Naive thymus-derived CD8-positive, alpha-beta T cell (primary cell): ENCODE measurements at regions not wholly inside any gene's neighbourhood (a gene's known extent, or its start where the extent isn't known, plus 50 kb on each side); places are given as distances from the start of the nearest gene placed in this dataset.
"Not testable (repeated sequence)": the region's sequence is repeated elsewhere in the genome, so short reads cannot be mapped to it uniquely, and the experiment has no call there.

Experiments used
- ATAC-seq, 2 donors: fragments of 150-1000 bp; cut with Tn5 transposase in 1 of 2; sonication (Bioruptor Pico), chemical (Tn5 transposase) in 1 of 2; 1 replicate in 1 of 2; 2 replicates in 1 of 2; pipeline ENCODE4 v1.10.0; 2021; ENCODE audit warnings: mild to moderate bottlenecking in 2 of 2, moderate library complexity in 2 of 2
- POLR2A ChIA-PET: fragments of 350-600 bp; sonication (Branson Sonifier 250); formaldehyde crosslinking; loops from one replicate; lab custom pipeline; 2021; ENCODE audit warnings: antibody characterized with exemption; lab: Charles Lee
- DNase-seq, 10 donors: peaks; one replicate each; pipeline versions ENCODE4 v3.0.0 to v3.0.0-alpha.2; 2020 to 2022
- H3K27ac Mint-ChIP-seq, 10 donors: one replicate each; pipeline ENCODE4 v1.8.0; 2020 to 2022; ENCODE audit warnings: mild to moderate bottlenecking in 10 of 10, mixed read lengths in 10 of 10, moderate library complexity in 4 of 10, inconsistent platforms in 1 of 10
- H3K27me3 Mint-ChIP-seq, 5 donors: one replicate each; pipeline ENCODE4 v1.8.0; 2021 to 2022; ENCODE audit warnings: mixed read lengths in 5 of 5
- H3K36me3 Mint-ChIP-seq, 3 donors: one replicate each; pipeline ENCODE4 v1.8.0; 2020 to 2022; ENCODE audit warnings: mixed read lengths in 3 of 3, mild to moderate bottlenecking in 2 of 3, inconsistent platforms in 1 of 3
- H3K4me1 Mint-ChIP-seq, 4 donors: one replicate each; pipeline ENCODE4 v1.8.0; 2021 to 2022; ENCODE audit warnings: mixed read lengths in 4 of 4
- H3K4me3 Mint-ChIP-seq, 10 donors: one replicate each; pipeline ENCODE4 v1.8.0; 2020 to 2022; ENCODE audit warnings: mild to moderate bottlenecking in 10 of 10, mixed read lengths in 10 of 10, moderate library complexity in 6 of 10, inconsistent platforms in 1 of 10
- H3K9me3 Mint-ChIP-seq, 9 donors: one replicate each; pipeline ENCODE4 v1.8.0; 2020 to 2022; ENCODE audit warnings: mixed read lengths in 9 of 9, mild to moderate bottlenecking in 3 of 9, inconsistent platforms in 1 of 9, moderate library complexity in 1 of 9

DNA sequence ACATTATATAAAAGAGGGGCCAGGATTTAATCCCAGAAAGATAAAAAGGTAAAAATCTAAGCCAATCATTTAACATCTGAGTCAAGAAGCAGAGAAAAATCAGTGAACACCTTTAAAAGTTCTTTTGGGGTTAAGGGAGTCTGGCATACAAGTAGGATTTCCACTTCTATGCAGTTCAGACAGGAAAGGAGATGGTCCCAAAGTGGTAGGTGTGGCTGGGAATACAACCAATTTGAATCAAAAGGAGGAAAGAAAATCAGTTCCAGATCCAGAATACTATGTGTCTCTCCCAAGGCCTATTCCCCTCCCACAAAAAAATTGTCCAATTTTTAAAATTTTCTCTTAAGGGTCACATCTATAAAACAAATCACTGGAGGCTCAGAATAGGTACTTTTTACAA lies 167.4 kb downstream of the PHLDA1 start:
- H3K27me3 Mint-ChIP-seq: peaks cover 0 to 1% (median 0%) of the 10 kb centered on the region in 5 donors

DNA sequence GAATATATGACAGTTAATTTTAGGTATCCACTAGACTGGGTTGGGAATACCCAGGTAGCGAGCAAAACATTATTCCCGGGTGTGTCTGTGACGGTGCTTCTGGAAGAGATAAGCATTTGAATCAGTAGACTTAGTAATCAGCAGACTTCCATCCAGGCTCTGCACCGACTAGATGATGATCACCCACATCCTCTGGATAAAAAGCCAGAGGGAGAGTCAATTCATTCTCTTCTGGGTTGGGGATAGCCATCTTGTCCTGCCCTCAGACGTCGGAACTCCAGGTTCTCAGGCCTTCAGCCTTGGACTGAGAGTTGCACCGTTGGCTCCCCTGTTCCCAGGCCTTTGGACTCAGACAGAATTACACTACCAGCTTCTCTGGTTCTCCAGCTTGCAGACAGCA lies 168.0 kb downstream of the PHLDA1 start:
- Mint-ChIP-seq H3K27ac (no peak overlapping the region), H3K4me1 (no peaks in the 10 kb centered on the region), H3K9me3 (peaks cover 0 to 15% (median 2%) of the 10 kb centered on the region in 9 donors), H3K27me3 (peaks cover 0 to 1% (median 0%) of the 10 kb centered on the region in 5 donors), H3K36me3 (peaks cover 0 to 7% (median 0%) of the 10 kb centered on the region in 3 donors), H3K4me3 (no peak overlapping the region)
- no peak for ATAC-seq
- POLR2A ChIA-PET: no interaction called here
- no peak for DNase-seq

More for the DNA sequence above, 167.4 kb downstream of the PHLDA1 start:
- Mint-ChIP-seq H3K9me3 (peaks cover 0 to 15% (median 2%) of the 10 kb centered on the region in 9 donors), H3K4me3 (no peak overlapping the region), H3K27ac (no peak overlapping the region), H3K4me1 (no peaks in the 10 kb centered on the region), H3K36me3 (peaks cover 0 to 7% (median 0%) of the 10 kb centered on the region in 3 donors)
- ATAC-seq: no peak
- no peak for DNase-seq
- POLR2A ChIA-PET: no interaction called here

DNA sequence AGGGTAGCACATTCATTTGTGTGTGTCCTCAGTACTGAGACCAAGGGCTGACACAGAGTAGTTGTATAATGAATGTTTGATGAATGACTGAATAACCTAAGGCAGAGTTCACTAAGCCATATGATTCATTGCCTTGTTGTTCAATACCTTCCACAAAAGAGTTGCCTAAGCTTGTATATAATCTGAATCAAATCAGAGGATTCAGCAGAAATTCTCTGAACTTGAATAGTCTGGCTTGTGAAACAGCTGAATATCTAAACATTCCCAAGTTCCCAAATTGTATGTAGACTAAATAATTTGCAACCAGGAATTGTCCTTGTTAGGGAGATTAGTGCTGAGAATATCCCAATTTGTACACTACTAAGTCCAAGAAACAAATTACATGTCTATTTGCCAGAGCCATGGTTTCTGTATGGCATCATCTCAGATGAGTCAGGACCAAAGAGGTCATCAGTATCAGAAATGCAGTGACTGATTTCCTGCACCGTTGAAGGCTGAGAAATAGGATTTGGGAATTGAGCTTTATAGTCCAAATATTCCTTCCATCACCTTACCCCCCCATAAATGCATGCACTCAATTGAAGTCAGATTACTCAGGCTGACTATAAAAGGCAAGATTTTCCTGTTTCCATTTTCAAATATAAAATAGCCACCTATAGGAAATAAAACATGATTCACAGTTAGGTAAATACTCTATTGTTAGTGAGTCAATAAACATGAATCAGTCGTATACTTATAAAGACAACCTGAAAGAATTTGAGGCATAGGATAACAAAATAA lies 168.7 kb downstream of the PHLDA1 start:
- Mint-ChIP-seq H3K27me3 (peaks cover 0 to 1% (median 0%) of the 10 kb centered on the region in 5 donors), H3K27ac (no peak overlapping the region), H3K9me3 (peaks cover 0 to 15% (median 2%) of the 10 kb centered on the region in 9 donors), H3K4me3 (no peak overlapping the region), H3K4me1 (no peaks in the 10 kb centered on the region), H3K36me3 (peaks cover 0 to 7% (median 0%) of the 10 kb centered on the region in 3 donors)
- DNase-seq (no peak), ATAC-seq (no peak)
- POLR2A ChIA-PET: no interaction called here

DNA sequence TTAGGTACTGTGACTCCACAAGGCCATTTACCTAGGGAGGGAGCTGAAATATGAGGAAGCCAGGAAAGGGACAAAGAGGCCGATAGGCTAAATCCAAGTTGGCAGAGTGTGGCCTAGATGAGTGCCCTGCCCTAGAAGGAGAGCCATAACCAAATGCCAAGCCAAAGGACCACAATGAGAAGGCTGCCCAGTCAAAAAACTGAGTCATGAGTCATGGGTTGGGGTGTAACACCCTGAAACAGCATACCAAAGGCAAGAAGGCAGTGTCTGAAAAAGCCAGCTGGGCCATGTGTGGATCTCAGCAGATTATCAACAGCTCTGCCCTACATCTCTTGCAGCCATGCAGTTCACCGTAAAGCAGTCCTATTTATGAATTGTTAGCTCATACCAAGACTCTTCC lies 171.7 kb downstream of the PHLDA1 start:
- DNase-seq (no peak), ATAC-seq (no peak)
- POLR2A ChIA-PET: no interaction called here
- H3K27me3 Mint-ChIP-seq: no peaks in the 10 kb centered on the region
- no peak overlapping the region for H3K27ac Mint-ChIP-seq
- no peaks in the 10 kb centered on the region for H3K4me1 Mint-ChIP-seq
- H3K9me3 Mint-ChIP-seq: no peaks in the 10 kb centered on the region
- no peak overlapping the region for H3K4me3 Mint-ChIP-seq
- no peaks in the 10 kb centered on the region for H3K36me3 Mint-ChIP-seq

DNA sequence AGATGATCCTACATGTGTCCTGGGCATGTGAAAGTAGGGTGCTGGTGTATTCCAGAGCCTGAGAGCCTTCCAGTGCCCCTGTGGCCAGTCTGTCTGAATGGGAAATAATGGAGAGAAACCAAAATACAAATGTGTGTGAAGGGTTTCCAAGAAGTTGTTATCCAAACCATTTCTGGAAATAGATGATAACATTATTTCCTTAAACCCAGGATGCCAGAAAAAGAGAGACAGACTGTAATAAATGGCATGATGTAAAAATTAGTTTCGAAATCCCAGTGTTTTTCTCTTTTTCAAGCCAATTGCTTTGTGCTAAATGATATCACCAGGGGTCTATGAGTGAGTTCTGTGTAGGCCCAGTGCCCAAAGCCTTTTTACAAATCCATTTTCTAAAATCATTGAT lies 175.3 kb downstream of the PHLDA1 start:
- Mint-ChIP-seq H3K27me3 (peaks cover 0 to 18% (median 9%) of the 10 kb centered on the region in 5 donors), H3K9me3 (no peaks in the 10 kb centered on the region), H3K4me3 (no peak overlapping the region), H3K36me3 (no peaks in the 10 kb centered on the region), H3K27ac (no peak overlapping the region), H3K4me1 (peaks cover 0 to 2% (median 0%) of the 10 kb centered on the region in 4 donors)
- DNase-seq: no peak
- no peak for ATAC-seq
- POLR2A ChIA-PET: no interaction called here

DNA sequence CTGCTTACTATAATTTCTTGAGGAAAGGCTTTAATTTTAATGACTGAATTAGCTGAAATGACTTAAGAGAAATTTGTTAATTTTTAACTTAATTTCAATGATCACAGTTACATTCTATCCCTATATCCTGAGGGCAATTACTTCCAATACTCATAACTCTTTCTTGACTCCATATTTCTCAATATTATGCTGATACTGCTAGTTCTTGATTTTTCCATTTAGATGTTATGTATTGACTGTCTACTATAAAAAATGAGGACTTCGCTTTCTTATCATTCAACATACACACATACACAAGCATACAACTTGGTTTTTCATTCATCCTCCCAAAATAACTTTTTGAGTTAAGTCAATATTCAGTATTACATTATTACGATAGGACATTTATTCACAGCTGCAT lies 176.2 kb downstream of the PHLDA1 start:
- Mint-ChIP-seq H3K27ac (no peak overlapping the region), H3K36me3 (no peaks in the 10 kb centered on the region), H3K9me3 (no peaks in the 10 kb centered on the region), H3K4me1 (peaks cover 0 to 2% (median 0%) of the 10 kb centered on the region in 4 donors), H3K4me3 (no peak overlapping the region), H3K27me3 (peaks cover 0 to 25% (median 9%) of the 10 kb centered on the region in 5 donors)
- DNase-seq (no peak), ATAC-seq (no peak)
- POLR2A ChIA-PET: no interaction called here

DNA sequence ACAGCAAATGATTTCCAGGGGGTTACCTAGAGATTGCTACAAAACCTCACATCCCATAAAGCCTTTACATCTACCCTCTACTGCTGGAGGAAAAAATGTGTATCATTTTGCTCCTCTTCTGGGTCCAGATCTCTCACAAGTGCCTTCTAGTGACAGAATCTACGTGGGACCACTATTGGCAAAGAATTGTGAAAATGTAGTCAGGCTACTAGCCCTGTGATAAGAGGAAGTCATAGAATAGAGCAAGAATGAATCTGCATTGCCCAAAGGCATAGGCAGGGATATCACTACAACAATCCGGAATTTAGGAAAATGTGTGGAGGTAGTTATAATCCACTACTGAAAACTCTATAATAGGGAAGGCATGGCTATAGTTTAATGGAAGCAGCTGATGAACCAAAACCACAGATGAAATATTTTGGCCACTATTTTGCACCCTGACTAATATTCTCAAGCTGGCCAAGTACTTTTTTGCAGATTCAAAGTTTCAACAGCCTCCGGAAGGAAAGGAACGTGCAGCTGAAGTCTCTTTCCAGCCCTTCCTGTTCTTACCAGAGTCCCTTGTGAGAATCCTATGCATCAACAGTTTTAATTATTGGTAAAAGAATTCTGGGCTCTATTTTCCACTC lies 176.8 kb downstream of the PHLDA1 start:
- H3K4me3 Mint-ChIP-seq: no peak overlapping the region
- POLR2A ChIA-PET: no interaction called here

DNA sequence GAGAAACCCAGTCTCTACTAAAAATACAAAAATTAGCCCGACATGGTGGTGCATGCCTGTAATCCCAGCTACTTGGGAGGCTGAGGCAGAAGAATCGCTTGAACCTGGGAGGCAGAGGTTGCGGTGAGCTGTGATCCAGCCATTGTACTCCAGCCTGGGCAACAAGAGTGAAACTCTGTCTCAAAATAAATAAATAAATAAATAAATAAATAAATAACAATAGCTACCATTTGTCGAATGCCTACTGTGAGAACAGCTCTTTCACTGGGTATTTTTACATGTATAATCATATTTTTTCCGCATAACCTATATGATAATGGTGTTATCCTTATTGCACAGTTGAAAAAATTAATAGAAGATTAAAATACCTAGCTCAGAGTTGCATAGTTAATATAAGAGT lies 177.4 kb downstream of the PHLDA1 start:
- H3K27ac Mint-ChIP-seq, H3K4me1 Mint-ChIP-seq, DNase-seq, H3K36me3 Mint-ChIP-seq, H3K9me3 Mint-ChIP-seq, H3K4me3 Mint-ChIP-seq, POLR2A ChIA-PET, ATAC-seq: not testable (repeated sequence)
- H3K27me3 Mint-ChIP-seq: peaks cover 1 to 25% (median 9%) of the 10 kb centered on the region in 5 donors

More for the DNA sequence above, 176.8 kb downstream of the PHLDA1 start:
- ATAC-seq (no peak), DNase-seq (no peak)
- Mint-ChIP-seq H3K27ac (no peak overlapping the region), H3K9me3 (no peaks in the 10 kb centered on the region), H3K36me3 (no peaks in the 10 kb centered on the region), H3K27me3 (peaks cover under 1 to 25% (median 9%) of the 10 kb centered on the region in 5 donors), H3K4me1 (peaks cover 0 to 2% (median 0%) of the 10 kb centered on the region in 4 donors)

DNA sequence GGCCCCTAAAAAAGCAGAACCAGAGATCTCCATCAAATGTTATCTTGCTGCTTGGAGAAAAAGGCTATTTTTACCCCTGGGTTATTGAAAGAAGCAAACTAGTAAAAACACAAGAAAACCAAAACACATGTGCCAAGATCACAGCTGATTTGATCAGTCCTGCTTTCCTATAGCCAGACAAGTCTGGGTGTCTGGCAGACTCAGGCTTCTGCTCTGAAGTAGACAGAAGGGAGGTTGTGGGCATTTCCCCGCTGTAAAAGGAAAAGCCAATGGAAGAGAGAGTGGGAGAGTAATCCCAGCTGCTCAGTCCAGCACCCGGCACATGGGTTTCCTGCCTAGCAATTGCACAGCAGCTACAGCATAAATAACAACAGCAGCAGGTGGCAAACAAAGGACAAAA lies 177.9 kb downstream of the PHLDA1 start:
- POLR2A ChIA-PET: no interaction called here

DNA sequence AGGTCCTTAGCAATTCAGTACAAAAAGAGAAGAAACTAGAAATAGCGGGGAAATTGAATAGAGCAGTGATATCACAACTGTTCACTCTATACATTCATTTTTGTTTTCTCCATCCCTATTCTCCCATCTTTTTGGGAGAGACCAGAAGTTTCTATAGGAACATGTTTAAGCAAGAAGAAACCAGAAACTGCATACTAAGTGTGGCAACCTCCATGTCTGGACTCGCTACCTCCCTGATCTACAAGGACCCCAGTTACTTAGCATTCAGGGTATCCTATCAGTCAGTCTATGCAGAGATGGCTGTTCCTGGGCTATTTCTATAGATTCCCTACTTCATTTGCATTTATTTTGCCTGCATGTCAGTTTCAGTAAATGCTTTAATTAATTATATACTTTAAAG lies 178.6 kb downstream of the PHLDA1 start:
- ATAC-seq: no peak
- no peaks in the 10 kb centered on the region for H3K9me3 Mint-ChIP-seq
- H3K27me3 Mint-ChIP-seq: peaks cover 1 to 25% (median 9%) of the 10 kb centered on the region in 5 donors
- no peak overlapping the region for H3K27ac Mint-ChIP-seq
- no peak overlapping the region for H3K4me3 Mint-ChIP-seq
- peaks cover 0 to 2% (median 0%) of the 10 kb centered on the region in 4 donors for H3K4me1 Mint-ChIP-seq
- DNase-seq: no peak
- POLR2A ChIA-PET: no interaction called here
- no peaks in the 10 kb centered on the region for H3K36me3 Mint-ChIP-seq

More for the DNA sequence above, 177.9 kb downstream of the PHLDA1 start:
- H3K9me3 Mint-ChIP-seq: no peaks in the 10 kb centered on the region
- peaks cover 1 to 25% (median 9%) of the 10 kb centered on the region in 5 donors for H3K27me3 Mint-ChIP-seq
- DNase-seq: no peak
- H3K27ac Mint-ChIP-seq: no peak overlapping the region
- ATAC-seq: no peak
- H3K36me3 Mint-ChIP-seq: no peaks in the 10 kb centered on the region
- H3K4me3 Mint-ChIP-seq: no peak overlapping the region
- H3K4me1 Mint-ChIP-seq: peaks cover 0 to 2% (median 0%) of the 10 kb centered on the region in 4 donors

DNA sequence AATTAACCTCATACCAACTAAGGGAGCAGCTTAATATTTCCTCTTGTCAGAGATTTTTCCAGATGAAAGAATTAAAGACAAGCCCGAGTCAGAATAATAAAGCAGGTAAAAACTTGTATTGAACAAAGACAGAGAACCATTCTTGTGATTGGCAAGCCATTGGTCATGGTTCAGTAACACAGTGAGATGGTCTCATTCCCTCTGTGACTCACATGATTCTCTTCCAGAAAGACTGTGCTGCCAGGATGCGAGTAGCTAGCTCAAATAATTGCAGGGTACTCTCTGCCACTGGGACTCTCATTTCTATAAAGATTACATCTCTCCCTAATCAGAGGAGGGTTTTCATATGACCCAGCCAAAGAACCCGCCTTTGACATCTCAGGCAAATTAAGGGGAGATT lies 179.4 kb downstream of the PHLDA1 start:
- no peaks in the 10 kb centered on the region for H3K36me3 Mint-ChIP-seq

DNA sequence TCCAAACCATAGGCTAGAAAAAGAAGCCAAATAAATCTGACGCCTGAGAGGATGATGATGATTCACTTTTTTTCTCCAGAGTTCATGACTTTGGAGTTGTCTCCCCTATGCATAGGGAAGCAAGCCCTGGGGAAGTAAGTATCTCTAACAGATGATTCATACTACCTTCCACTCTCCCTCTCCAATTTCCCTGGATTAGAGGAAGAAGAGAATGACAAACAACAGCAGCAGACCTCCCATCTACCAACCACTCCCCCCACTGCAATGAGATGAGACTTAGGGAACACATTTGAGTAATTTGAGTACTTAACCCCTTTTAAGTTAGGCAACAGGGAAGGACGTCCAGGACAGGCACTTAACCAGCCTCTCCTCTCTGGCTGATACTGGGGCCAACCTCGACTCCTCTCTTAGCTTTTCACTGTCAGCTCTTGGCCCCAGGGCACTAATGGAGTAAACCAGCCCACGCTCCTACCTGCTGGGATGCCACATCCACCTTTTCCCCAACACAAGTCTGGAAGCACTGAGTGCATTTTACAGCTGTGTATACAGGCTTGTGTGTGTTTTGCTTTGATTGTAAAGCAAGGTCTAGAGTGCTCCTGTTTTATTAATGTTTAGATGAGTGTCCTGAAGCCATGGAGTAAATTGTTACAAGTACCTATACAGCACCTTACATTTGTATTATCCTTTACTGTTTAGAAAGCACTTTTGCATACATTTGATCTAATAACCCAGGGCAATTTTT lies 180.7 kb downstream of the PHLDA1 start:
- no peak for DNase-seq

More for the DNA sequence above, 179.4 kb downstream of the PHLDA1 start:
- Mint-ChIP-seq H3K27ac (no peak overlapping the region), H3K4me3 (no peak overlapping the region), H3K27me3 (peaks cover 1 to 25% (median 9%) of the 10 kb centered on the region in 5 donors), H3K9me3 (no peaks in the 10 kb centered on the region), H3K4me1 (peaks cover 0 to 2% (median 0%) of the 10 kb centered on the region in 4 donors)
- DNase-seq: no peak
- ATAC-seq: no peak
- POLR2A ChIA-PET: no interaction called here

More for the DNA sequence above, 180.7 kb downstream of the PHLDA1 start:
- no peak overlapping the region for H3K27ac Mint-ChIP-seq
- peaks cover 1 to 25% (median 9%) of the 10 kb centered on the region in 5 donors for H3K27me3 Mint-ChIP-seq
- peaks cover 0 to 10% (median 2%) of the 10 kb centered on the region in 9 donors for H3K9me3 Mint-ChIP-seq
- POLR2A ChIA-PET: no interaction called here
- peaks cover 0 to 2% (median 0%) of the 10 kb centered on the region in 4 donors for H3K4me1 Mint-ChIP-seq
- no peak overlapping the region for H3K4me3 Mint-ChIP-seq
- no peaks in the 10 kb centered on the region for H3K36me3 Mint-ChIP-seq
- ATAC-seq: no peak
